Fibroblast of skin of back (primary cell): ENCODE measurements at regions not wholly inside any gene's neighbourhood (a gene's known extent, or its start where the extent isn't known, plus 50 kb on each side); places are given as distances from the start of the nearest gene placed in this dataset.
A peak's percentile ranks its signal among the peaks of the same experiment; 100 is the strongest.

Experiments used
- DNase-seq: peaks from one replicate; pipeline ENCODE4 v3.0.0-alpha.2; 2013

GRCh38 chr3:171956181-171956683 is 83.1 kb upstream of the FNDC3B start:
- DNase-seq: no peak

- DNase-seq: no peak
Observed at GRCh38 chr3:171956705-171957104, 82.7 kb upstream of the FNDC3B start.

- no peak for DNase-seq
Observed at GRCh38 chr3:171959532-171960089, 79.8 kb upstream of the FNDC3B start.

GRCh38 chr3:171960159-171960558 is 79.2 kb upstream of the FNDC3B start:
- DNase-seq: no peak

GRCh38 chr3:171962137-171962720 is 77.1 kb upstream of the FNDC3B start:
- no peak for DNase-seq

- no peak for DNase-seq
Observed at GRCh38 chr3:171963546-171963945, 75.8 kb upstream of the FNDC3B start.

GRCh38 chr3:171965067-171965712 is 74.2 kb upstream of the FNDC3B start:
- DNase-seq: no peak

- no peak for DNase-seq
Observed at GRCh38 chr3:171966533-171967136, 72.7 kb upstream of the FNDC3B start.

- DNase-seq: peak; percentile 93
Observed at GRCh38 chr3:171967137-171967783, 72.1 kb upstream of the FNDC3B start.

GRCh38 chr3:171967932-171968678 is 71.3 kb upstream of the FNDC3B start:
- peak; percentile 85 for DNase-seq

GRCh38 chr3:171970301-171970788 is 69.0 kb upstream of the FNDC3B start:
- DNase-seq: peak; percentile 74

- peak; percentile 36 for DNase-seq
Observed at GRCh38 chr3:171971919-171972514, 67.4 kb upstream of the FNDC3B start.

GRCh38 chr3:171972871-171973348 is 66.5 kb upstream of the FNDC3B start:
- no peak for DNase-seq

- peak; percentile 75 for DNase-seq
Observed at GRCh38 chr3:171974986-171975837, 64.2 kb upstream of the FNDC3B start.

GRCh38 chr3:171976526-171976925 is 62.9 kb upstream of the FNDC3B start:
- DNase-seq: peak; percentile 96

- DNase-seq: no peak
Observed at GRCh38 chr3:171977441-171977840, 61.9 kb upstream of the FNDC3B start.

GRCh38 chr3:171977860-171978259 is 61.5 kb upstream of the FNDC3B start:
- no peak for DNase-seq

GRCh38 chr3:171978390-171978789 is 61.0 kb upstream of the FNDC3B start:
- no peak for DNase-seq

GRCh38 chr3:171979081-171979480 is 60.3 kb upstream of the FNDC3B start:
- DNase-seq: no peak

- peak; percentile 36 for DNase-seq
Observed at GRCh38 chr3:171980578-171981270, 58.7 kb upstream of the FNDC3B start.
